ENCODE measurements at regions not wholly inside any gene's neighbourhood (a gene's known extent, or its start where the extent isn't known, plus 50 kb on each side); places are given as distances from the start of the nearest gene placed in this dataset.

- no peaks in the 10 kb centered on the region for H3K9me3 ChIP-seq (ENCODE audit: low read length)
- no peak overlapping the region for H3K9ac ChIP-seq (ENCODE audit: insufficient read depth, low read depth, low read length)
- H3K27ac ChIP-seq (ENCODE audit: extremely low read length, insufficient read depth, low read length), result no peak overlapping the region
- no peaks in the 10 kb centered on the region for H3K79me2 ChIP-seq (ENCODE audit: insufficient read depth, low read length)
- ChIA-PET POLR2A (no interaction called here), CTCF (ENCODE audit: low intra/inter-chr PET ratio, low total read pairs) (no interaction called here)
- BruUV-seq (replicated peaks), result no TSS peak
- H3K4me2 ChIP-seq (ENCODE audit: low read depth, low read length), result no peak overlapping the region
- no peak overlapping the region for H3K4me3 ChIP-seq (replicated peaks in 1 of 3; ENCODE audit: insufficient read depth in 1 of 3, low read depth in 2 of 3, low read length in 3 of 3)
- no peaks in the 10 kb centered on the region for H4K20me1 ChIP-seq (ENCODE audit: insufficient read depth, low read length)
- in situ Hi-C loops (cut with HindIII; ENCODE audit: extremely low pct_ligation_motif_present, low pct_unique_long_range_greater_than_20kb), result no loop called here
- no peaks in the 10 kb centered on the region for H3K36me3 ChIP-seq (replicated peaks in 1 of 2; ENCODE audit: control insufficient read depth in 1 of 2, insufficient read depth in 2 of 2, low read length in 2 of 2)
- no peak overlapping the region for H2AFZ ChIP-seq (ENCODE audit: low read length)
- no peak for ATAC-seq
- H3K4me1 ChIP-seq (ENCODE audit: insufficient read depth, low read length), result no peaks in the 10 kb centered on the region
- WGBS (ENCODE audit: low lambda C conversion rate), result 1% methylated on average over 4 of the region's 4 CpGs
- peaks cover 0 to 19% of the 10 kb centered on the region in 2 experiments; a peak in 2 of 5 replicates for H3K27me3 ChIP-seq (ENCODE audit: control insufficient read depth in 1 of 2, insufficient read depth in 2 of 2, low read length in 2 of 2)
- no peak for FAIRE-seq
- intact Hi-C loops (cut with micrococcal nuclease; ENCODE audit: unreplicated experiment), result no loop called here
- no peak for TF ChIP-seq NFIB (CRISPR knock-in tag; IDR thresholded peaks at IDR 0.05; ENCODE audit: borderline replicate concordance)
- no peak for TF ChIP-seq ZBTB7A (CRISPR knock-in tag; IDR thresholded peaks at IDR 0.05)
- no peak for TF ChIP-seq ZNF382 (CRISPR knock-in tag; IDR thresholded peaks at IDR 0.05; ENCODE audit: borderline replicate concordance)
- no peak for TF ChIP-seq ZSCAN12 (CRISPR knock-in tag; IDR thresholded peaks at IDR 0.05)
- no peak for TF ChIP-seq PRPF4 (IDR thresholded peaks at IDR 0.05; ENCODE audit: low read depth, low read length, poor library complexity, severe bottlenecking)
- TF ChIP-seq ZNF253 (CRISPR knock-in tag; IDR thresholded peaks at IDR 0.05; ENCODE audit: borderline replicate concordance), result no peak
- no peak for TF ChIP-seq HCFC1 (IDR thresholded peaks at IDR 0.05; ENCODE audit: low read depth, low read length)
- no peak for TF ChIP-seq ZNF781 (CRISPR knock-in tag; IDR thresholded peaks at IDR 0.05; ENCODE audit: borderline replicate concordance, not compliant biosample characterization)
- TF ChIP-seq MBNL3 (CRISPR knock-in tag; conservative IDR thresholded peaks at IDR 0.05), result no peak
- no peak for TF ChIP-seq HHEX (CRISPR knock-in tag; IDR thresholded peaks at IDR 0.05)
- TF ChIP-seq YEATS4 (CRISPR knock-in tag; IDR thresholded peaks at IDR 0.05; ENCODE audit: borderline replicate concordance), result no peak
- TF ChIP-seq MIER2 (CRISPR knock-in tag; IDR thresholded peaks at IDR 0.05), result no peak
- TF ChIP-seq GMEB2 (CRISPR knock-in tag; IDR thresholded peaks at IDR 0.05; ENCODE audit: low read depth), result no peak
- no peak for TF ChIP-seq SPEN (CRISPR knock-in tag; IDR thresholded peaks at IDR 0.05; ENCODE audit: low read depth)
- no peak for DNase-seq (ENCODE audit: low spot score)
Observed at GRCh38 chr11:115903179-115903578, 399.0 kb upstream of the CADM1 start.

All from HepG2 (cell line).